Middle frontal gyrus (tissue), 1 donor: ENCODE measurements at regions not wholly inside any gene's neighbourhood (a gene's known extent, or its start where the extent isn't known, plus 50 kb on each side); places are given as distances from the start of the nearest gene placed in this dataset.
"Not testable (repeated sequence)": the region's sequence is repeated elsewhere in the genome, so short reads cannot be mapped to it uniquely, and the experiment has no call there.

Source experiments
- DNase-seq: peaks from one replicate; pipeline ENCODE4 v3.0.0-alpha.2; 2015; ENCODE audit warnings: low spot score; ENCODE audit errors: extremely low spot score

DNA sequence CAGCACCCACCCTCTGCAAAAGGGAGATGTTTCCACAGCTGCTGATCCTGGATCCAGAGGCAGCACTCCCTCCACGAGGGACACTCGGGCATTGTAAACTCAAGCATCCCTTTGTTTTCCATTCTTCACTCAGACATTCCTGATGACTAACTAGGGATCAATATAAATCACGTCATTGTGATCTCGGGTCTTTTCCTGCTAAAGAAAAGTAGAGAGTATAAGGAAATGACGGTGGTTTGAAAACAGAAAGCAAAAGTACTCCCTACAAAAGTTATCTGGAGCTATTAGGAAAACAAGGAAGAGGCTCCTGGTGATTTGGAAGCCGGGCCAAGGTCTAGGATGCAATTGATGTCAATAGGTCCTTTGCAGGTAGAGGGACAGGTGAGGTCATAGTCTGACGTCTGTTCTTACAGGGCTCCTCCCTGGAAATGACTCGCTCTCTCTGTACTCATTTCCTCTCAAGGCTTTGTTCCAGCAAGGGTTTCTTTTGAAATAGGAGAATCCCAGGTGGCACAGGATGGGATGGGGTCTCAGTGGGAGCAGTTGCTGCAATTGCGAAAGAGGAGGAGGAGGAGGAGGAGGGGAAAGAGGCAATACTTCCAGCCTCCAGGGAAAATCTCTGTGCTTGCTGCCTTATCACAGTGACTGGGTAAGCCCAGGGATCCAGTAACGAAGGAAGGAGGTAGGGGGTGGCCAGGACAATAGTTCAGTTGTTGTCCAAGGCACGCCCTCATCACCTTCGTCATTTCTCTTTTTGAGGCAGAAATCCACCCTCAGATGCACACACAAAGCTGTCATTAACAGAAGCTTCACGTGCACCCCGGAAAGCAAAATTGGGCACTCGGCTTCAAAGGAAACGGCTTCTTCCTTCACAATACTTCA lies 222.8 kb downstream of the LY86 start:
- no peak for DNase-seq

DNA sequence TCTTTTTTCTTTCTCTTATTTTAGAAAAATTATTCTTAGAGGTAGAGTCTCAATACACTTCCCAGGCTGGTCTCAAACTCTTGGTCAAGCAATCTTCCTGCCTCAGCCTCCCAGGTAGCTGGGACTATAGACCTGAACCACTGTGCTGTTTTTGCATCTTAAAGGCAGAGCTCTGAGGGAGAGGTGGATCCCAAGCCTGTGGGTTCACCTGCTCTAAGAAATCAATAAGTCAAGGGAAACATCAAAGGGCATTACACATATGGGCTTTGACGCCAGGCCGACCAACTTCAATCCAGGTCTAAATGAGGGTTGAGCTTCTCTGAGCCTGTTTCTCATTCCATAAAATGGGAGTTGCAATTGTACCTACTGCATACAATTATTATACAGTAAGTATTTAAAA lies 223.9 kb downstream of the LY86 start:
- DNase-seq: no peak

DNA sequence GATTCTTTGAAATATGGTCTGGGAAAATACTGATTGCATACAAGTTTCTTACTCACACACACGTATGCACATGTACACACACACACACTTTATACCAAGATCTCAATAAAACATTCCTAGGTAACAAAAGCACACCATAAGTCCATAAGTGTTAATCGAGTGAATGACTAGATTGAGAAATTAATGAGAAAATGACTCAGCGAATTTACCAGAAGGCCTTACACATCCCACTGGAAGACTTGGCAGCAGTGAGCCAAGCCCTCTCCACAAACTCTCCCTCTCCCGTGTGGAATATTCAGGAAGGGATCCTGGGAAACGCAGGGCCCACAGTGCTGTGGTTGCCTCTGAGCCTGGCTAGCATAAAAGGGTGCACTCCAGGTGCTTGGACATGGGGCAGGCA lies 227.2 kb downstream of the LY86 start:
- DNase-seq: no peak

DNA sequence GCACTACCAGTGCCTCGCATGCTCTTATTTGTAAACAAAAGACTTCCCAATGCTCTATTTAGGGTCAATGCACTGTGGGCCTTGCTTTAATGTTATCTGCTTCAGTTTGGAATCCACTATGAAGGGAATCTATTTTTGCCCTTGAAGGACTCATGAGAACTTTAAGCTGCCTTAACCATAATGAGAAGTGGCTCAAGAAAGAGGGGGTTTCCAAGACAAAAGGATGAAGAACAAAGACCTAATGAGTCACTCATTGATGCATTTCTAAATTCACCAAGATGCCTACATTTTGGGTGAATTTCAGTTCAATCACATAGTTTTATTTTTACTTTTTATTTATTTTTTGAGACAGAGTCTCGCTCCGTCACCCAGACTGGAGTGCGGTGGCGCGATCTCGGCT lies 228.2 kb downstream of the LY86 start:
- no peak for DNase-seq

DNA sequence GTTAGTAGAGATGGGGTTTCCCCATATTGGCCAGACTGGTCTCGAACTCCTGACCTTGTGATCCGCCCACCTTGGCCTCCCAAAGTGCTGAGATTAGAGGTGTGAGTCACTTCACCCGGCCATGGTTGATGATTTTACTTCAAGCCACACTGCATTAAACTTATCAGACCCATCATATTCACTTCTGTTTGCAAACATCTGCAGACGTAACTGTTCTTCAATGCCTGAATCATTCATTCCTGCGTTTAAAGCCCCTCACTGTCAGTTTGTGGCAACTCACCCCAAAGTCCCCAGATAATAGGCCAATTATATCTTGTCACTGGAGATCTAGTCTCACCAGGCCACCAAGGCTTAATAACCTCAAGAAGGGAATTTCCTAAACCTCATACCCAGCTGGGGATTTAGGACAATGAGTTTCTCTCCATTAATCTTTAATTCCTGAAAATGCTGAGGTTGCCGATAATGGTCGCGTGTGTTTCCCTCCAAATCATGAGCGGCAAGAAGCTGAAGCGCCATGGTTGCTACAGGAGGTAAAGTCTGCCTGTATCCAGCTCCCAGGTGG lies 229.6 kb downstream of the LY86 start:
- DNase-seq: no peak

DNA sequence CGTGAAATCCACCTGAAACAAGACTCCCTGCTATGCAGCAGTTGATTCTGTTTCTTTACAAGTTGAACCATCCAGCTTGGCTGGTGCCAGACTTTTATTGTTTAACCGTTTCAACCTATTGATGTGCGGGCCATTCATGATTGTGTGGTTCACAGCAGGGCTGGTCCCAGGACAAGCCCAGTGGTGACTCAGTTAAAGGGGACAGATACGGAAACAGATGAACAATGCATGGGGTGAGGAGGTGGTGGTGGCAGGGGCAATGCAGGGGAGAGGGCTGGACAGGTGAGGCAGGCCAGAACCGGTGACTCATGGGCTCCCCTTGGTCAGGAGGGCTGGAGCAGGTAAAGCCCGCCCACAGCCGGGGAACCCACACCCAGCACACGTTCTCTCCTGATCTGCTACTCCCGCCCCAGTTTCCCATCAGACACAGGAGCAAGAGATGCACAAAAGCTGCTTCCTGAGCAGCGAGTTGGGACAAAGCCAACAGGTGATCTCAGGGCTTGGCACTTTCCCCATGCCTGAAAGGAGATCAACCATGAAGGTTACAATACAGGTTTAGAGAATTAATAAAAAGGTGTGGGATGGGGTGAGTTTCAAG lies 232.2 kb downstream of the LY86 start:
- no peak for DNase-seq

DNA sequence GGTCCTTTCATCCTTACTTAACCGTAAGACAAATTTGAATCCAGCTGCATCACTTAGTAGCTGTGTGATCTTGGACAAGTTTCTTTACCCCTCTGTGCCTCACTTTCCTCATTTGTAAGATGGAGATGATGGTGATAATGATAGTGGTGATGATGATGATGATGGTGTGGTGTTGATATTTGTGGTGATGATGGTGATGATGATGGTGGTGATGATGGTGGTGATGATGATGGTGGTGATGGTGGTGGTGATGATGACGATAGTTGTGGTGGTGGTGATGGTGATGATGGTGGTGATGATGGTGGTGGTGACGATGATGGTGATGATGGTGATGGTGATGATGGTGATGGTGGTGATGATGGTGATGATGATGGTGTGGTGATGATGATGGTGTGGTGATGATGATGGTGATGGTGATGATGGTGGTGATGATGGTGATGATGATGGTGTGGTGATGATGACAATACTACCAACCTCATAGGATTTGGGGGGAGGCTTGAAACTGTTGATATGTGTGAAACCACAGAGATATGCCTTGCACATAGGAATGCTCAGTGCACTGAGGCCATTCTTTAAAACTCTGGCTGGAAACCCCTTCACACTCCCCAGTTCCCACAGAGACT lies 233.2 kb downstream of the LY86 start:
- no peak for DNase-seq

DNA sequence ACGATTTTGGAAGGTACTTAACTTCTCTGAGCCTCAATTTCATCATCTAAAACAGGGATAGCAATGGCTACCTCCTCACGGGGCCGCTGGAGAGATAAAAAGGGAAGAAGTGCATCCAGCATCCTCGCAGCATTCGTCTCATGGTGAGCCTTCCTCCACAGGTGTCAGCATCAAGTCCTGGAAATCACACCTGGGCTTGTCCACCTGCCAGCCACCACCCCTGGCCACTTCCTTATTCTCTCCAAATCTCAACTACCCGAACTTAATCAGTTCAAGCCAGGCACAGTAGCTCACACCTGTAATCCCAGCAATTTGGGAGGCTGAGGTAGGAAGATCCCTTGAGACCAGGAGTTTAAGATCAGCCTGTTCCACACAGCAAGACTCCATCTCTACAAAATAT lies 234.5 kb downstream of the LY86 start:
- DNase-seq: no peak

DNA sequence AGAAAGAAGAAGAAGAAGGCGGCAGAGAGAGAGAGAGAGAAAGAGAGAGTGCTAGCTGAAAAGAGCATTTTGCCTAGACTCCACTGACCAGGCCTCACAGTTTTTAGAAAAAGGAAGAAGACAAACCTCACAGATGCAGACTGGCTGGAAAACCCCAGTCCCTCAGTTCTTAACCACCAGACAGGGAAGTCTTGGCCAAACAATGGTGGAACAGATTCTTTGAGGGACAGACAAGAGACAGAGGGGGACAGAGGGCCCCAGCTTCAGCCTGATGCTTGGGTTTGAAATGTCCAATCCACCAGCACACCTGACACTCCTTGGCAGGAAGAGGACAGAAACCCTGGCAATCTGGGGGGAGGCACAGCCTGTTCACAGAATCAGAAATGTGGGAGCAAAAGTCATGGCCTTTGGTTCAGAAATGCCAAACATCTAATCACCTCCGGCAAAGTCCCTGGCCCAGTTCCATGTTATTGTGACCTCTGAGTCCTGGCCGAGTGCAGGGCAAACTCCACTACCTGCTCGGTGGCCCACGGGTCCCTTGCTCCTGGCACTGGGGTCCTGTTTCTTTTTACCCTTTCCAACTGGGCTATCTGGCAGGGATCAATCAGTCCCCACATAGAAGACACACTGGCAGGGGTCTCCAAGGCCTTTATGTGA lies 235.2 kb downstream of the LY86 start:
- DNase-seq: no peak

DNA sequence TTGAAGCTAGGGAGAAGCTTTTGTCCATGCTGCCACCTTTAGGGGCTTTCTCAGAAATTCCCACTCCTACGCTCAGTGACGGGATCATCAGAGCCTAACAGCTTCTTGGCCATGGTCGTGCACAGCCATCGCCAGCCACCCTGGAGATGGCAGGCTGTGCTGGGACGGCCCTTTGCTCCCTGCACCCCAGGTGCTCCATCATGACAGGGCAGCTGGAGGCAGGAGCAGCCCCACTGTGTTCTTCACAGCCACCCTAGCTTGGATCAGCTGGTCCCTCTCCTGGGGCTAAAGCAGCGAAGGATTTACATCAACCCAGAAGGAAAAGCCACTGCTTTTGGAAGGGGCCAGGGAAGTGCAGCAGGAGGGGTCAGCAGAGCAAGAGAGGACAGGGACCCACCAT lies 235.9 kb downstream of the LY86 start:
- no peak for DNase-seq

DNA sequence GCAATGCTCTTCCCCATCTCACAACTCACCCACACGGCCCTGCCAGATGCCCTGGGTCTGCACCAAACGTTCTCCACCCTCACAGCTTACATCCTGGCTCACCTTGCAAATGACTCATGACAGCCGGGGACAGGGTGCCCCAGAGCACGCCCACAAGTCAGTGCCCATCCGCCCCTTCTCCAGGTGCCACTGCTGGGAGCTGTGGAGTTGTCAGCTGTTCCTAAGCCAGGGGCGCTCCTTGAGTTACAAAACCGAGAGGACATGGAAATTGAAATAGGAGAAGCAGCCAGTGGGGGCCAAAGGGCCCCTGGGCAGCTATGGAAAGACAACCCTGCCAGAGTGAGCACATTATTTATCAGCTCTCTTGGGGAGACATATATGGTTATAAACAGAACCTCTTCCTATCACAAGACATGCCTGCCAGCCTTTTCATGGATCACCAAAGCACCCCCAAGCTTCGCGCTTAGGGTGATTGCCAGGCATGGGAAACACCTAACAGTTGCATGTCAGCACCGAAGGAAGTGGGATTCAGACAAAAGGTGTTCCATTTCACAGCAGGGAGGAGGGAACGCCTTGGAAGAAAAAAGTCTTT lies 236.8 kb downstream of the LY86 start:
- no peak for DNase-seq

DNA sequence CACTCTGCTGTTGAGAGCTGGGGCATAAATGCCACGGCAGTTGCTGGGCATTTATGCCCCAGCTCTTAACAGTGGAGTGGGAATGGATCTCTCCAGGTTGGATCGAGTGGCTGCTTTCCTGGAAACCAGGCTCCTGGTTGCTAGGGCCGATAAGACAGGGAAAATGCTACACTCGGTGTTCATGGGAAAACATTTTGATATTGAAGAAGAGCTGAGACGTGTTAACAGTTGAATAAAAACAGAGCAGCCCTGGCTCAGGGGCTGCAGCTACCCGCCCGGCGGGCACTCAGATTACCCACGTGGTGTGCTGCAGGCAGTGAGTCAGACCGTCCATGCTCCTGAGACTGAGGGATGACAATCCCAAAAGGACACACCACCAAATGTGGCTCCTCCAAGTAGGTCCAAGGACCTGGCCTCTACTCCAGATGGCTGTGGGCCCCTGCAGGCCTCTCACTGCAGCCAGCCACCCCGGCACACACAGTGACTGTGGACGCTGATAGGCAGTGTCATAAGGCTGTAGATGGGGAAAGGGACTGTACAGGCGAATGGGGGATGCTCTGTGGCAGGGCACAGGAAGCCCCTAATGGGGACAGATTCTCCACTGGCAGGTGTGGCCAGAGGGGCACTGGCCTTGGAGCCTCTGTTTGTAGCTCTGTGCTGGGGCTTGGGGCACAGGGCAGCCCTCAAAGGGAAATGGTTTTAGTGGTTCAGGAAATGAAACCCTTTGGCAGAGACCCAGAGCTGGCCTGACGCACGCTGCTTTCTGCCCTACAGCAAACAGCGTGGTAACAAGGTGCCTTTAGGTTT lies 237.8 kb downstream of the LY86 start:
- no peak for DNase-seq

DNA sequence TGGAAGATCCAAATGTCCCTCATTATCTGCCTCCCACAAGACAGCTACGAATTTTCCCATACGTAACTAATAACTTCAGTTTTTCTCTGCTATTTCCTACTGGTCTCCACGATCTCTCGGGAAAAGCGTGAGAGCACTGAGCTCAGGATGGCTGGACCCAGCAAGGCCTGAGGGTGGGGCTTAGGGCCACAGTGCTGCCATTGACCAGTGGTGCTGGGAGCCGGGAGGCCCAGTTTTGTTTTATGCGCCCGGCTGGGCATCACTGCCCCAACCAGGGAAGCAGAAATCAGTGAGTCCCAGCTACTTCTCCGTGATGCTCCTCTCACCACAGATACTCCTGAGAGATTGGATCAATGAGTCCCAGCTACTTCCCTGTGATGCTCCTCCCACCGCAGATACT lies 238.4 kb downstream of the LY86 start:
- no peak for DNase-seq

DNA sequence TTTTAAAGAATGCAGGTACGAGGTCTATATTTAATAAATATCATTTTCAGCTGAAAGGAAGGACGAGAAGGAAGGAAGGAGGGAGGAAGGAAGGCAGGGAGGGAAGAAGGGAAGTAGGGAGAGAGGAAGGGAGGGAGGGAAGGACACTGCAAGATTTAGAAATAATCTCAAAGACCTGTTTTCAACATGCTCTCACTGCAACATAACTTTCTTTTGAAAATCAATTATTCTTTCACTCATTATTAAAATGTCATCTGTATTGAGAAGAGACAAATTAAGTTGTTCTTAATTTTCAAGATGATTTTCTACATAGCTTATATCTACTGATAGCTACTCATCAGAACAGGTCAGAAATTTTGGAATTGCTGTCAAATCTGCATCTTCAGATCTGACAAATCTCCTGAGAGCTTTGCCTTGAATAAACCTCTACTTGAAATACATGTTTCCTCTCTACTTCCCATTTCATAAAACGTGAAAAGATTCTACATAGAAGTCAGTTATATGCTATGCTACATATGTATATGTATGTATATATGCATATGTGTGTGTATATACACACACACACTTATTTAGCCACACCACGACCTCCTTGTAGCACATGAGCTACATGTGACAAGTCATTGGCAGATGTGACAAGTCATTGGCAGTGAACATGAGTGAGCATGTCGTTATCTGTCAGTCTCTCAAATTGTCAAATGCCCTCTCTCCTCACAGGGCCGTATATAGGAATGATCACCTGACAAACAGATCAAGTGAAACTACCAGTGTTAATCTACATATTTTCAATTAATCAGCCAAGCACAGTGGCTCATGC lies 241.6 kb downstream of the LY86 start:
- DNase-seq: no peak

DNA sequence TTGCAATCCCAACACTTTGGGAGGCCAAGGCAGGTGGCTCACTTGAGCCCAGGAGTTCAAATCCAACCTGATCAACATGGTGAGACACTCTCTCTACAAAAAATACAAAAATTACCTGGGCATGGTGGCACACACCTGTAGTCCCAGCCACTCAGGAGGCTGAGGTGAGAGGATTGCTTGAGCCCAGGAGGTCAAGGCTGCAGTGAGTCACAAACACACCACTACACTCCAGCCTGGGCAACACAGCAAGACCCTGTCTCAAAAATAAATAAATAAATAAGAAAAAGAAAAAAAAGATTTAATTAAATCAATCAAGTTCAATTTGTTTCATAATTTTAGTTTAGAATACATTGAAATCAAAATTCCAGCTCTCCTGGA lies 242.2 kb downstream of the LY86 start:
- DNase-seq: not testable (repeated sequence)

DNA sequence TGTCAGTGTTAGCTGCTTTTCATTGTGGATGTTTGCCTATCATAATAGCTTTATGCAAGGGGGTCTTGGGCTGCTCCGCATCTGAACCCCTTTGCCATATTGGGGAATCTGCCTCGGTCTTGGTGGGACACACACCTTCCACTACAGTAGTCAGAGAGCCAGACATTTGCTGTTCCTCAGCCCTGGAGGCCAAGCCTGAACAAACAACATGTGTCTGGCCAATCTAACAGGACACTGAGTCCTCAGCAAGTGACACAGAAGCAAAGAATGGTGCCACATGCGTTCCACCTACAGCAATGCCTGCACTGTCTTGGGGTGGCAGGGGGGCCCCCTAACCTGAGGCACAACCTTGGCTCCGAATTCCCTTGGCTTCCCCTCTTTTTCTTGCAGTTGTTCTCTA lies 243.9 kb downstream of the LY86 start:
- no peak for DNase-seq

DNA sequence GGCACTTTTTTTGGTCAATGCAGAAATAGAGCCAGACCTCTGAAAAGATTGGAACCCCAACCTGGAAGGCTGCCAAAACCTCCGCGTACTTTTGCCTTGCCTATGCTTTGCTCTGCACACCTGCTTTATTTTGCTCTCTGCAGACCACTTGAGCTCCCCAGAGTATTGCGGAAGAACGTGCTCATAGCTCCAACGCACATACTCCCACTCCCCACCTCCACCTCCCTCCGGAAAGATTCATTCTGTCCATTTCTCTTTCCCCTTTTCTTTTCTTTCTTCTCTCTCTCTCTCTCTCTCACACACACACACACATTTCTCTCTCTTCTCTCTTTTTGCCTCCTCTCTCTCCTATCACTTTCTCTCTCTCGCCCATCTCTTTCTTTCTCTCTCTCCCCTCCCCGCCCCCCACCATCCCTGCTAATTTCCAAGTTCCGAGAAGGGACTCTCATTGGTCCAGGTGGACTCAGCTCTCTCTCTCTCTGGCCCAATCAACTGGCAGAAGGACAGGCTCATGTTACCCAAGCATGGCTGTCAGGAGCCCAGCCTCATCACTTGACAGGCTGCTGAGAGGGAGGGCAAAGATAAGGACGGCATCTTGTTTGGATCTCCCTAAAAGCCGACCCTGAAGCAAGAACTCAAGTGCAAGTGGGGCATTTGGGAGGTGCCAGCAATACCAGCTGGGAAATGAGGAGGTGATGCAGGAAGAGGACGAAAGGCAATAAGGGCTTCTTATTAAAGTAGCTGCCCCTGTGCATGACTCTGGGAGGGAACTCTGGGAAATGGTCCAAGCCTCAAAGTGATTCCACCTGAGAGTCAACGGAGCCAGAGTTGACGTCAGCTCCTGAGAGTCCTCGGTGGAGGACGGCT lies 246.1 kb downstream of the LY86 start:
- no peak for DNase-seq

DNA sequence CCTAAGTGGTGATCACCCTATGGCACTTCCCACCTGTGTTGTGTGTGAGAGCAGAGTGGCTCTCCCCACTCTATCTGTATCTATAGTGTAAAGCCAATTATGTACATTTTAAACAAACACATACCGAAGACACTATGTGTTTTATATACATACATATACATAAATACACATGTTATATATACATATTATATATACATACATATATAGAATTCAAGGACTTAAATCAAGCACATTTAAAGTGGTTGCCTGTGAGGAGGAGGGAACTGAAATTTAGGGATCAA lies 246.6 kb downstream of the LY86 start:
- DNase-seq: no peak
